Esophagus mucosa (tissue), 1 donor: ENCODE measurements at regions not wholly inside any gene's neighbourhood (a gene's known extent, or its start where the extent isn't known, plus 50 kb on each side); places are given as distances from the start of the nearest gene placed in this dataset.

ENCODE experiments used
- ATAC-seq: fragments of 200-7000 bp; cut with Tn5 transposase; one replicate; pipeline ENCODE4 v1.9.1; 2020
- donor health status: DM: yes; HTN: yes; CAD: no.

DNA sequence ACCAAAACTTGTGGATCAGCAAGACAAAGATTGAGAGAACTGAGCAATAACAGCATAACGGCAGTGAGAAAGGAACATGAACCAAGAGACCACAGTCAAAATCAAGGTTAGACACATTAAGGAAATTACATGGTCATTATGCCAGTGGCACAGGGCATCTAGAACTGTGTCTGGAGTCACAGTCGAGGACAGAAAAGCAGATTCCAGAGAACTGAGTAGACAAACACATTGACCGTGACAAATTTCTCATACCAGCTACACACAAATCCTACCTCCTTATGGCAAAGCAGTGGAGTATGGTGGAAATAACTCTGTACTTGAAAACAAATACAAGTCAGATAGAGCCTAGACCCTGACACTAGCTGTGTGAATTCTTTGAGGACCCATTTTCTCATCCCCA lies 367.3 kb downstream of the DUSP6 start:
- no peak for ATAC-seq

GRCh38 chr12:88982694-88983093 lies 369.6 kb downstream of the DUSP6 start:
- no peak for ATAC-seq

GRCh38 chr12:88977115-88977514 lies 375.2 kb downstream of the DUSP6 start:
- ATAC-seq: no peak

- ATAC-seq: no peak
Observed at GRCh38 chr12:88973998-88974397, 378.3 kb downstream of the DUSP6 start.

DNA sequence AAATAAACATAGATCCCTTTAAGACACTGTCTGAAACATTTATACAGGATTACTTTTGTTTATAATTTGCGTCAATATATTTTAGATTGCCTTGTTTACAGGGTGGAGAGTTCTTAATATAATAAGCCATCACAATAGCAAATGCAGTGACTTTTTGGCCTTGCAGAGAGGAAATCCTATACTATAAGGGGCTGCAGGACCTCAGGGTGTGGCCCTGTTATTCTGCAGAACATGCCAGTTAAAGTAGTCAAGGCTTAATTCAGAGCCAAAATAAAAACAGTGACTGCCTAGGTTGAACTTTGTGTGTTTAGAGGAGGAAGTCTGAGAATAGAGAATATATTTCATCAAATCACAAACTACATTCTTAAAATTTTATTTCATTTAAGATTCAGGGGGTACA lies 381.6 kb downstream of the DUSP6 start:
- no peak for ATAC-seq

DNA sequence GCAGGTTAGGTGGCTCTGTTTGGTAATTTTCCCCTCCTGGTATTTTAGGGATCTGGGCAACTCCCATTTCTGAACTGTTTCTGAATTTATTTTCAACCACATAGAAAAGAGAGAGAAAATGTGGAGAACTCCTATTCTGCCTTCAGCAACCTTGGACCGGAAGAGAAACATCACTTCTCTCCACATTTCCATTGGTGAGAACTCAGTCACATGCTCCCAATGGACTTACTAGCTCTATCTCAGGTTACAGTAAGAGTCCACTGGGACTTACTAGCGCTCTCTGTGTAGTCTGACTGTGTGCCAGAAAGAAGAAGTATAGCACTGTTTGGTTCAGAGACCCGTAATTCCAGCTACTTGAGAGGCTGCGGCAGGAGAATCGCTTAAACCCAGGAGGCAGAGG lies 383.2 kb downstream of the DUSP6 start:
- ATAC-seq: no peak

DNA sequence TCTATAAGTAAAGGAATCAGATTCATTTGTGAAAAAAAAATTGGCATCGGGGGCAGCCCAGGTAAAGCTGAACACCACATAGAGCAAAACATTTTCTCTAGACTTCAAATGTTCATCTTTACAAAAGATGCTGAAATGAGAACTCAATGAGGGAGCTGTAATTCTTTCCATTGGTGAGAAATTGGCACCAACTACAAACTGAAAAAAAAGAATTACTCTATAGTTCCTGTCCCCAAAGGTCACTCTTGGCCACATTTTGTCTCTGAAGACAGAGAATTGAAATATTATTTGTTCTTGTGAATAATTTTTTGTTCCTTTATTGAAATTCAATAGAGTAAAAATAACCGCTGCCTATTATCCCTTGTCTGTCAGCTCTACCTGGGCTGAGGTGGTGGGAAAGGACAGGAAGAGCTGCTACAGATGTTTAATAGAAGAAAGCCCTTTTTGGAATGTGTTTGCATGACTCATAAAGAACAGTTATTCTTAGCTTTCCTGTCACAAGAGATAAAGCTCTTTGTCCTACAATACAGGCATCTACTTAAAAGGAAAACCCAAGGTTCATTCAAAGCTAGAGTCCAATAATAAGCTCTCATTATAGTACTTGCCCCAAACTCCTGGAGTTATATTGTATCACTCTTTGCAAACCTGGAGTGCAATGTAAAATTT lies 380.1 kb upstream of the KITLG start:
- no peak for ATAC-seq

DNA sequence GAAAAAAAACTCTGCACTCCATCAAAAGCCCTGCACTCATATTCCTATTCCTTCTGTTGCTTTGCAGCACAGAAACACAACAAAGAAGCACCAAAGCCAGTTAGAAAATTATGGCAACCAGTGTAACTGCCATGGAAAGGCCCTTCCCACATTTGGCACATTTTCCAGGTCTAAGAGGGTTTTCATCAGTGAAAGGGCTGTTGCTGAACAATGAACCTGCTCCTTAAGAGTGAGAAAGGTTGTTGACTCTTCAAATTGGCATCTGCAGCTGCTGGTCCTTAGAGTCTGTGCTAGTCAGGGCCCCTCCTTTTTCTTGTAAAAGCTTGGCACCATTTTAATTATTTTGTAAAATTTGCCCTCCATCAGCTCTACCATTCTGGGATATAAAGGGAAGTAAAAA lies 378.7 kb upstream of the KITLG start:
- no peak for ATAC-seq

GRCh38 chr12:88958153-88958552 lies 377.9 kb upstream of the KITLG start:
- ATAC-seq: no peak

DNA sequence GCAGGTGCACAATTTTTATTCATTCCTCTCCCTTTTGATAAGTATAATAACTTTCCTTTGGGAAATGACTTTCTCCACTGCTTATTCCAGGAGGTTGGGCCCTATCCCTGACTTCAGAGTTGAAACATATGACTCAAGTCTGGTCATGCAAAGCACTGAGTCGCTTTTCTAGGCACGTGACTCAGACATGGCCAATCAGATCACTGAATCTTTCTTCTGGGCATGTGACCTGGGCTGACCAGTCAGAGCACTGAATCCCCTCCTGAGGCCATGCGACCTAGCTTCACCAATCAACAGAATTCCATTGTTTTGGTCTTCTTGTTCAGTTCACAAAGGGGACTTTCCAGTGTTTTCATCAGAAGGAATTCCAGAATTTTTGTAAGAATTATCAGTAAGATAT lies 377.1 kb upstream of the KITLG start:
- no peak for ATAC-seq

- ATAC-seq: no peak
Observed at GRCh38 chr12:88955531-88955930, 375.3 kb upstream of the KITLG start.

DNA sequence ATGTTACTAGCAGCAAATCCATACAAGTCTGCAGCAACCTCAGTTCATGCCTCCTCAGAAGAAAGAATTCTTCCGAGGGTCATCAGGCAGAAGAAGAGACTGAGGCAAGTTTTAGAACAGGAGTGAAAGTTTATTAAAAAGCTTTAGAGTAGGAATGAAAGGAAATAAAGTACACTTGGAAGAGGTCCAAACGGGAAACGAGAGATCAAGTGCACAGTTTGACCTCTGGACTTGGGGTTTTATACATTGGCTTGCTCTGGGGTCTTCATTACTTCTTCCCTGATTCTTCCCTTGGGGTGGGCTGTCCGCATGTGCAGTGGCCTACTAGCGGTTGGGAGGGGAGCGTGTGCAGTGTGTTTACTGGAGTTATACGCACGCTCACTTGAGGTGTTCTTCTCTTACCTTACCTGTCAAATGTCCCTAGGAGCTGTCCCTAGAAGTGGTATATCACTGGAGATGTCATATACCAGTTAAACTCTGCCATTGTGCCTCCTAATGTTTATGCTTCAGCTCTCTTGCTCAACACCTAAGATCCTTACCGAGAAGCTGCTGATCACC lies 372.8 kb upstream of the KITLG start:
- ATAC-seq: no peak

DNA sequence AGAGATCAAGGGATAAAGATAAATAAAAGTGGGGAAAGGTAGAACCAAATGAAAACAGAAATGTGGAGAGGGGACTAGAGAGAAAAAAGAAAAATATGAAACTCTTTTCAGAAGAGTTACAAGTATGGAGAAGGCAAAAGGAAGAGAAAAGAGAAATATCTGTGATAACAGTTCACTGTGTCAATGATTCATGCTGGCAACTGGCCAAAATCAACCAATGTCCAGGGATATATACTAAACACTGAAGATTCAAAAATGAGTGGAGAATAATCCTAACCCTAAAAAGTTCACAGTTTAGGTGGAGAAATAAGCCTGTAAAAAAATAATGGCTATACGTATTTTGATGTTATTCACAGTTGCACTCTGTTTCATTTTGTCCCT lies 372.3 kb upstream of the KITLG start:
- ATAC-seq: no peak

- ATAC-seq: no peak
Observed at GRCh38 chr12:88951860-88952561, 371.7 kb upstream of the KITLG start.

- ATAC-seq: no peak
Observed at GRCh38 chr12:88951177-88951576, 370.9 kb upstream of the KITLG start.

DNA sequence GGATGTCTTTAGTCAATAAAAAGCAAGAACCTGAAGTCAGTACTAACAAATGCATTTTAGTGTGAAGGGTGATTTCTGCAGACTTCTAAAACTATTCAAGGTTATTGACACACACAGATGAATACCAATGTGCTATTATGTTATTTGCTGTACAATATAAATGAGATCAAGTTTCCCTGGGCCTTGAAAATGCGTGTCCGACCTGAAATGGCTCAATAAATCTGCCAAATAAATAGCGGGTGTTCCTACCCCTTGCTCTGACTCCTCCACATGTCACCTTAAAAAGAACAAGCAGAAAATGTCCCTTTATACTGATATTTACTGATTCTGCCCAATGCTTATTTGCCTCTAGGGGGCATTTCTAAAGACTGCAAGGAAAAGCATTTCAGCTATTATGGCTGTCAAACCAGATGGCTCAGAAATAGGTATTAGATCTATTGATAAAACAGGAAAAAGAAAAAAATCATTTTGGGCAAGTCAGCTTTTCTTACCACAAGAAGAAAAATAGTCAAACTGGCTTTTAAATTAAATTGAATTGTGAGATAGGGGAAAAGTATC lies 367.3 kb upstream of the KITLG start:
- no peak for ATAC-seq

DNA sequence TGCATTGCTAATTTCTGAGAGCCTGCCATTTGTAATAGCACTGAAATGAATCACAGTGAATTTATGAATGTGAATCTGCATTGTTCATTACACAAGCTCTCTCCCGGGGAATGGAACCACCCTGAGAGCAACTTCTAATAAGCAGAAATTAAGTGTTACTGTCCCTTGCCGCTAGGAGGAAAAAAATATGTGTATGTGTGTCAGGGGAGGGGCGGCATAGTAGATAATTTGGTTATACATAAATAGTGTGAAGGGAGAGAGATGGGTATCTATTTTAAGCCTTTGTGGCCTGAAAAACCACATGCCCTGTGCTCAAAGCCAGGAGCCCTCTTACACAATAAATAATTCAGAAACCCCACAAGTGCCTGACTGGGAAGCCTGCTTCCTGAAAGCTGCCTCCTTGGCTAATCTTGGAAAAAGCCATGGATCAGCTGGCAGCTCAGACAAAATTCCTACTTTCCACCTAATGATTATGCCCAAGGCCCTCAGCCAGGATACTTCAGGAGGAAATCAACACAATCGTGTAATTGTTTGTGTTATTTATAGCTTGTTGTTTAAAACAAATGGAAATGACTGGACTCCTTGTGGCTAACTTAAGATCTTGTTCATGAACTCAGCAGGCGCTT lies 366.2 kb upstream of the KITLG start:
- ATAC-seq: no peak

DNA sequence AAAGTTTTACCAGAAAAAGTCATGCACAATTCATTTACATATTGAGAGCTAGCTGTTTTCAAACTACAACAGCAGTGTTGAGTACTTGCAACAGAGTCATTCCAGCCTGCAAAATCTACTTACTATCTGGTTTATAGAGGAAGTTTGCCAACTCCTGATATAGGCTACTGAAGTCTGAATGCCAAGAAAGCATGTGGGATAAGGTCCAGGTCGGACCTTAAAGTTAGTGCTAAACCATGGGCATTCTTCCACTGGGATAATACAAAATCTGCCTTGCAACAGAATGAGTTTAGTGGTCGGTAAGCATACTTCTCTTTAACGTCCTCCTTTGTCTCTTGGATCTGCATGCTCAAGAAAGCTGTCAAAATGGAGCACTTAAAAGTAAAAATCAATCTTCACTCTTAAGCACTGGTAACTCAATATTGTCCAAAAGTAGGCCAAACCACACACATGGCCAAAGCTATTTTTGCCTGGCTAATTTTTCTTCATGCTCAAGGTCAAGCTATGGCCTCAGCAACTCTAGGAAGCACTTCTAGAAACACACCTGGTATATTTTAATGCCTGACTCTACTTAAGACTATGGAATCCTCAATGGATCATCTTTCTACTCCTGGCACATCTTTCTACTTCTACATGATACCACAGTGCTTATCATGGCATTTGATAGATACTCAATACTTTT lies 364.9 kb upstream of the KITLG start:
- no peak for ATAC-seq

- ATAC-seq: peak; percentile 69
Observed at GRCh38 chr12:88944397-88944796, 364.1 kb upstream of the KITLG start.

DNA sequence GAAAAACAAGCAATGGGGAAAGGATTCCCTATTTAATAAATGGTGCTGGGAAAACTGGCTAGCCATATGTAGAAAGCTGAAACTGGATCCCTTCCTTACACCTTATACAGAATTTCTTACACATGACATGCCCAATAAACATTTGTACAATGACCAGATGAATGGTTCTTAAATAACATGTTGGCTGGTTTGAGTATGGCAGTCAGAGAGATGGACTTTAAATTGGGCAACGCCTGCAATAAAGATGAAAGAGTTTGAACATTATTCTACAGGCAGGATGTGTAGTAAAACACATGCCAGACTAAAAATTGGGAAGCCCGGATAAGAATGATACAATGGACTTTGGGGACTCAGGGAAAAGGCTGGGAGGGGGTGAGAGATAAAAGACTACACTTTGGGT lies 360.6 kb upstream of the KITLG start:
- no peak for ATAC-seq

- ATAC-seq: peak; percentile 76
Observed at GRCh38 chr12:88935856-88936255, 355.6 kb upstream of the KITLG start.

DNA sequence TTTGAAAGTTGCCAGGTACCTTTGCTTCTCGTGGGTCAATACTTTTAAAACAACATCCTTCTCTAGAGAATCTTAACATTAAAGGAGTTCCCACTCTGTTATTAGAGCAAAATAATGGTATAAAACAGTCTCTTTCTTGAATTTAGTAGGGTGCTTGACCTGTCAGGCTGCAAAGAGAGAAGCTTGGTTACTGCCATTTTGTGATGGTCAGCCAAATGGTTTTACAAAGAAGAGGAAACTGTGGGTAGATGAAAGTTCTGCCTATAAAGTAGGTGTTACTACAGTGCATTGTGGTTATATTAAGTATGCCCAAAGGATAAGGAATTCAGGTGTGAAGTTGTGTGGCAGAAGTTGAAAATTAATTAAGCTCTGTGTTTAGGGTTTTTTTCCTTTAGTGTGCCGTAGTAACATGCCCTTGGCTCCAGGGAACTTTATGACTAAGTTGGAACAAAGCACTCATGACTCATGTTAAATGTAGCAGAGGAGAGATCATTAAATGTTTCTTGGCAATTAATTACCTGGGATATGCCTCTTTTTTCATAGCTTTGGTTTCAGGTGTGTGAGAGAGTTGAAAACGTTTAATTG lies 354.0 kb upstream of the KITLG start:
- ATAC-seq: peak; percentile 94

GRCh38 chr12:88932457-88932856 lies 352.2 kb upstream of the KITLG start:
- ATAC-seq: no peak
